NCI-H69 (cell line): ENCODE measurements at regions not wholly inside any gene's neighbourhood (a gene's known extent, or its start where the extent isn't known, plus 50 kb on each side); places are given as distances from the start of the nearest gene placed in this dataset.

Source experiments
- DNase-seq: peaks from one replicate; lab custom pipeline; 2025; lab: John Stamatoyannopoulos, UW

DNA sequence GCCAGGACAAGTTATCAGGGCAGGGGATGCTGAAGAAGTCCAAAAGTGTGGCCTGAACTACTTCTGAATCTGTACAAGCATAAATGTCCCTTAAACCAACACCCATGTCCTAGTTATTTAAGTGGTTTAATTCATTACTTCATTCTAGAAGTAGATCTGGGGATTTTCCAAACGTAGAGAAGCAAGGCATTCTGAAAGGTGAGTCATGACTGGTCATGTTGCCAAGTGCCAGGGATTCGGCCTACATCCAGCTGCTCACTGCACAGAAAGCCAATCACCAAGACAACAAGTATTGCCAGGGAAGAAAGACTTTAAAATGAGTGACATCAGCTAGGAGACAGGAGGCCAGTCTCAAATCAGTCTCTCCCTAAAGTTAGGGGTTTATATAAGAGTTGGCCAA is 396.6 kb downstream of the GABRB3 start:
- no peak for DNase-seq

DNA sequence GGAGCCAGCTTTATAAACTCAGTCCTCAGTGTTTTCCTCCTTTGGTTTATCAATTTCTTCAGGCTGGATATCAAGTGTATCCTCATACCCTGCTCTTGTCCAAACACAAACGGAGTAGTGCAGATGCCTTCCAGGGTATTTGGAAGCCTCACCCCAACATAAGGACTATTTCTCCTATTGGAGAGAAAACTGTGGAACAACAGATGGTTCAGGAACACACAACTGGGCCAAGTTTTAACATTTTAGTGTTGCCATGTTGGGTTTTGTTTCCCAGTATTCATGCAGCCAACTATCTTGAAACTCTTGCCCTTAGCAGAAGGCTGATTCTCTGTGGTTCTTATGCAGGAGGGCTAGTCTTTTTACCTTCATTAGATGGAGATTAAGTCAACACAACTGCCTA is 398.1 kb downstream of the GABRB3 start:
- no peak for DNase-seq

DNA sequence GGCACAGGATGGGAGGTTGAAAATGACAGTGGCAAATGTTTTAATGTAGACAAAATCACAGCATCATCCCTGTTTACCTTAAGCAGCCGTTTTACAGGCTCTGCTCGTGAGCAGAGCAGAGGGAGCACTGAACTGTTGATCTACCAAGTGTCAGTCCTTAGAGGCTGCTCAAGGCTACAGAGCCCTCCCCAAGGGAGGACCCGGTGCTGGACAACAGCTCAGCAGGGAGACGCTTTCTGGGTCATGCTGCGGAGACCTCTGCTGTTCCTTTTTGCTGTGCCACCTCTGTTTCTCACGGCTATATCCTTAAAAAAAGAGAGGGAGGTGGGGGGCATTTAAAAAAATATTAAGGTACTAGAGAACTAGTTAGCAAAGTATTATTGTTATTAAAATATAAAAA is 400.2 kb downstream of the GABRB3 start:
- peak; percentile 28 for DNase-seq

DNA sequence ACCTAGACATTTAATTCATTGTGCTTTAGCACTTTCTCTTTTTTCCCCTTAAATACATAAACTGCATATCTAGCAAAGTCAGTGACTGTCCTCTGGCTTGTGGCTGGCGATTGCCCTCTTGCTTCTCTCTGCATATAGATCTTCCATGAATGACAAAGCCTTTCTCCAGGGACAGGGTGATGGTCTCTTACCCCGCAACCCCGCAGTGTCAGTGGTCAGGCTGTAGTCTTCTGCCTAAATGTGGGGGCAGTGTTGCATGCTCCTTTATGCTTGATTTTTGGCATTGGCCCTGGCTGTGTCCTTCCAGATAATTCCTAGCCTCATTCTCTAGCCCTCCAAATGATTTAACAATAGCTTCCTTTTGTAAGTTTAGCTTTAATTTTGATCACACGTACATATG is 407.8 kb downstream of the GABRB3 start:
- no peak for DNase-seq

DNA sequence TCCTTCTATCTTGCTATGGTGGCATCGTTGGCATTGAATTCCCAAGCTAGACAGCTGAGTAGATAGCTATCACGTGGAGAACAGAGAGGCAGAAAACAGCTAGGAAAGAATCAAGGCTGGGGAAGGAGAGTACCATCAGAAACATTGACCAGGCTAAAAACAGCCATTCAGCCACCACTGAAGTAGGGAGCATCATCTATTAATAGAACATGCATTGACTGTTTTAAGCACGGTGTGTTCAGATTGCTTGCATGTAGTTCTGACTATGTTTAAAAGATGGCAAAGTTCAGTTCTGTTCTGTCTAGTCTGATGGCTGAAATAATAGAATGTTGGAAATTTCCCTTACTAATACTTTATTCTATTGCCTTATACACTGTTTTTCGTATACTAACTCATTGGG is 413.0 kb downstream of the GABRB3 start:
- no peak for DNase-seq

DNA sequence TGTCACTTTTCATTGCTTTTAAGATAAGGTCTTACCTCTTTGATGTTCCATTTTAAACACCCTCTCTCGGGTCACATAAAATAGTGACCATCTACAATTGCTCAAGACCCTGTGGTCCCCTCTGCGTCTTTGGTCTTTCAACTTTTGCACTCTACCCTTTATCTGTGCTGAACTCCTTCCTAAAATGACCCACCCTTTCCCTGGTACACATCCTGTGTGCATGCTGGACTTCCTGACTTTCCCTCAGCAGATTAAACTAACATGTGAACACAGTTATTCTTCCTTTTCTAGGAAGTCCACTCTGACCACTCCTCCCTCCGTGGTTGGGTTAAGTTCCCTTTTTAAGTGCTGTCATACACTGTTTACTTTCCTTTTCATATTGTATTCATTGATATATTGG is 414.2 kb downstream of the GABRB3 start:
- no peak for DNase-seq

DNA sequence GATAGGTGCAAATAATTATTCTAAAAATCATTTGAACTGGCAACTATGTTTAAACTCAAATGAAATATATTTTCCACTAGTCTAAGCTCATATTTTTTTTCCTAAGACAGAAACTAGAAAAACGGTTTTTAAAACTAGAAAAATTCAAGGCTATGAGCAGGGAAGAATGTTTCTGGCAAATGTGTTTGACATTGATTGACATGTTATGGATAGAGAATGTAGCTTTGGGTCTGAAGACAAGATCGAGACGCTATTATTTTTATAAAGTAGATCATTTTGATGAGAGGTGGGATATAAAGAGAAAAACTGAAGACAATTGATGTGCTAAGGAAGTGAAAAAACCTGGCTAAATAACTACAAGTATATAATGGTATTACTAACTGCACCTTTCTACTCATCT is 415.2 kb downstream of the GABRB3 start:
- DNase-seq, result no peak

DNA sequence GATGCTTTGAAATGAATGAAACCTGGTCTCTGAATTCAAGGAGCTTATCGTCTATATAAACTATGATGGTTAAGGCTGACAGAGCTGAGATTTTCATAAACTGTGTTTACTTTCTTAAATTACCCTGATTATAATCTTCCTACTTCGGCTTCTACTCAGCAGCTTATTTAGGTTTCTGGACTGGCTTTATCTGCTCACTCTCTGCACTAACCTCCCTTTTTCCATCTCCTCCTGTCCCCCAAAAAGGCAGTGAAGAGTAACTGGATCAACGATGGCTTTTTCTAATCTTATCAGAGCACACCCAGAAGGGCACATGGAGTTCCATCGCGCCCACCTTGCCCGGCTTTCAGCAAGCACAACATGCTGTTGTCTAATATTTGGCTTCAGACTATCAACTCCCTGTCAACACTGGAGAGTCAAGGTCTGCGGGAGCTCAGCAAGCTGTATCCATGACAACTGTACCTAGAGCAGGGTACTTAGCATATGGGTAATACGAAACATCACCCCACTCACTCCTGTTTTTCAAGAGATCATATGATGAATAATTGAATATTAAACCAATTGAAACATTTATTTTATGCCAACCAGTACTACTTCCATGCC is 417.3 kb downstream of the GABRB3 start:
- peak; percentile 88 for DNase-seq

DNA sequence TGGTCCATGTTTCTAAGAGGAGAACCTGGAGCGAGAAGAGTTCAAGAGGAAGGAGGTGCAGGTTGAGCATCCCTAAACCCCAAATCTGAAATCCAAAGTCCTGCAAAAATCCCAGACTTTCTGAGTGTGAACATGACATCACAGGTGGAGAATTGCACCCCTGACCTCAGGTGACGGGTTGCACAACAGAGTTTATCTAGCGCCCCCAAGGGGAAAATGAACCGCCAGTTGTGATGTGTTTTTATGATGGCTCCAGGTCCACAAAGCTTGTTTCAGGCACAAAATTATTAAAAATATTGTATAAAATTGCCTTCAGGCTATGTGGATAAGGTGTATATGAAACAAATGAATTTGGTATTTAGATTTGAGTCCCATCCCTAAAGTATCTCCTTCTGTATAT is 420.0 kb downstream of the GABRB3 start:
- DNase-seq, result peak; percentile 14

DNA sequence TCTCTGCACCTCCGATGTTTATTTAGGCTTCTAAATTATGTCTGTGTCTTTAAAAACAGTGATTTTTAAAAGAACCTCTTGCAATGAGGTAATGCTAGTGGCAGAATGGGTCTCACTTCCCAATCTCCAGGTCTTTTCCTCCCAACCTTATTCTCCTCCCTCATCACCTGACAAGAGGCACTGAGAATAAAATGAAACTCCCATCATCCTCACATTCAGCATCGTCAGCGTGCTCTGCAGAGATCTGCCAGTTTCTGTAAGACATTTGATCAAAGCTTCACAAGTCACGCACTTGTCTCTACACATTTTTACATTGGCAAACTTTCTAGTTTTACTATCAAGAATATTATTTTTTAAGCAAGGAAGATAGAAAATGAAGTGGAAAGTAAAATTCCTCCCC is 420.5 kb downstream of the GABRB3 start:
- no peak for DNase-seq

DNA sequence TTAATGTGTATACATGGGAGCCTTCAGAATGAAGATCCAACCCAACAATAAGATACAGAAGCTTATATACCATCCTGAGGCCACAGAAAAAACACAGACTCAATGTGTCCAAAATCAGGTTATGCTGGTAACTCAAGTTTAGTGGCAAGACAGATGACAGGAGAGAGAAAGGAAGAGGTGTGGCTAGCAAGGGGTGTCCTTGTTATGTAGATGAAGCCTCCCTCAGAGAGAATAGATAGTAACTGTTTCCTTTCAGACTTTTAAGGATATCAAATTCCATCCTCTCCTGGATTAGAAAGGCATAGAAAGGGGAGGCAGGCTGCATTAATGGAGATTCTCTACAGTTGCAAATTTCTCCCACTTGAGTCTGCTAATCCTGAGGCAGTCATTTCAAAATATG is 447.4 kb downstream of the GABRB3 start:
- DNase-seq, result no peak

DNA sequence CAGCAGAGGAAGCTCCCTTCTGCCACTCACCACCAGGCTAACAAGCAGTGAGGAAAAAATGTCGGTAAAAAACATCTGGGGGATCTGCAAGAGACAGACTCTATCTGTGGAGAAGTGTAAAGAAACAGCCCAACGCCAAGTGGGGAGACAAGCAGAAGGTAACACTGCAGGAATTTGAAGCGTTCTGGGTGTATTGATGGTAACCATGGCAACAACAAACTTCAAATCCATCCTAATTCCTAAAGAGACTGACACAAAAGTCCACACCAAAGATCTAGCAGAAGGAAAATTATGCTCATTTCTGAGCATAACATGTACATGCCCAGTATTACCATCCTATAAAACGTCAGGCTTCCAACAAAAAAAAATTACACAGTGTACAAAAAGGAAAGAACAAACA is 449.3 kb downstream of the GABRB3 start:
- no peak for DNase-seq

DNA sequence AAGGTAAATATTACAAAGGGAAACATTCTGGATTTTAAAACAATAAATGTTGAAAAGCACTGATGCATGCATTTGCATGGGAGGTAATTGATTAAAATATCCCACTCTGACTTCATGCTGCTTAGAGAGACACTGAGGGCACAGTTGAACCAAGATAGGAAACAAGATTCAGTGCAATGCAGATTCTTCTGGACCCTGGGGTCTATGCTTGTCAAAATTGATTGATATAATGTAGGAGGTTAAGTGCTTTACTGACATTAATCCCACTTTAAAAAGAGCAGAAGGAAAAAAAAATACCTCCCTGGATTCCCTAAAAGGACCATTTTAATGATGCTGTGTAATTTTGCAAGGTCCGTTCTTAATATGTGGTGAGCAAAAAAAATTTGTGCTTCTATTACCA is 454.2 kb downstream of the GABRB3 start:
- no peak for DNase-seq

DNA sequence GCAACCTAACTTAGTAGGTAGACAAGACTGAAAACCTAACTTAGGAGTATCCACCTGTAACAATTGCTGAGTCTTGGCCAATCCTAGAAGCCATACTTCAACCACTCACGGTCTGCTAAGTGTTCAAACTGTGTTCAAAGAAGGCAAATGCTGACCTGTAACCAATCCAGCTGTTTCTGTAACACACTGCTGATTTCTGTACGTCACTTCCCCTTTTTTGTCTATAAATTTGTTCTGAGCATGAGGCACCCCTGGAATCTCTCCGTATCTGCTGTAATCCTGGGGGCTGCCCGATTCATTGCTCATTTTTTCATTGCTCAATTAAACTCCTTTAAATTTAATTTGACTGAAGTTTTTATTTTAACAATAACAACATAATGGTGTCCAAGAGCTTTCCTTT is 451.4 kb upstream of the ATP10A start:
- DNase-seq, result no peak

DNA sequence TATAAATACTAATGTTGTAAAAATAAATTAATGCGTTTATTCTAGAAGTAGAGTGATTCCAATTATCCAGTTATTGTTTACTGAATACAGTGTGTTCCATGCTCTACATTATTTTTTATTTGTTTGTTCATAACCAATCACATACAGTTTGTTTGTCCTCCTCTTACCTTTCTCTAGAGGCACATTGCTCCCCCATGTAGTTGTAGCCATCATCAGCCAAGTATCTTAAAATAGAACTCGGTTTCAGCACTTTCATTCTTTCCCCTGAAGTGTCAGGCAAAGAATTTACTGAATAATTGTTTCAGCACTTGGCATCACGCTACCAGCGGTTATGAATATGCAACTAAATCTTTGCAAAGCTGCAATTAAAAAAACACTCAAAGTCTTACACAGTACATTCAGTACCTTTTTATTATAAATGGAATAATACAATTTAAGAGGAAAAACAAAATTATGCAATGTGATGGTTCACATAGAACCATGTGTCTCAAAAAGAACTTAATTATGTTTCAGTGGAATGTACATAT is 448.6 kb upstream of the ATP10A start:
- no peak for DNase-seq

DNA sequence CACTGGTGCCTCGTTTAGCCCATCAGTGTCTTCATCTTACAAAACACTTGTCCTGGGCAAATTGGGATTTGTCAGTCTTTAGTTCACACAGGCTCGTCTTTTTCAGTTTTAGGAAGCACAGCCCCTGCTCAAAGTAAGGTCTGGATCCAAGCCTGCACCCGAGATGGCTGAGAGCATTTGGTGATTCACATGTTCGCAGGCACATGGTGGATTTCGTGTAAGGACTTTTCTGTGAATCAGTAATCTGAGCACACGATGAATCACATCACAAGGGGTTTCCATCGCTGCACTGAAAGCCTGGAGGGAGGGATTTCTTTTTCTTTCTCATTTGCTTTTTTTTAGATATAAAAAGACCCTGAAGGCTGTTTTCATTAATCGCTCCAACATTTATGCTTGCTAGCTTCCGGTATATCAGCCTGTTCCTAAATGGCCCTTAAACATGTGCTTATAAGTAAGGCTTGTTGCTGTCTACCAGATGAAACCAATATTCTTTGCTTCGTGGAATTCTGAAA is 435.6 kb upstream of the ATP10A start:
- DNase-seq, result no peak

DNA sequence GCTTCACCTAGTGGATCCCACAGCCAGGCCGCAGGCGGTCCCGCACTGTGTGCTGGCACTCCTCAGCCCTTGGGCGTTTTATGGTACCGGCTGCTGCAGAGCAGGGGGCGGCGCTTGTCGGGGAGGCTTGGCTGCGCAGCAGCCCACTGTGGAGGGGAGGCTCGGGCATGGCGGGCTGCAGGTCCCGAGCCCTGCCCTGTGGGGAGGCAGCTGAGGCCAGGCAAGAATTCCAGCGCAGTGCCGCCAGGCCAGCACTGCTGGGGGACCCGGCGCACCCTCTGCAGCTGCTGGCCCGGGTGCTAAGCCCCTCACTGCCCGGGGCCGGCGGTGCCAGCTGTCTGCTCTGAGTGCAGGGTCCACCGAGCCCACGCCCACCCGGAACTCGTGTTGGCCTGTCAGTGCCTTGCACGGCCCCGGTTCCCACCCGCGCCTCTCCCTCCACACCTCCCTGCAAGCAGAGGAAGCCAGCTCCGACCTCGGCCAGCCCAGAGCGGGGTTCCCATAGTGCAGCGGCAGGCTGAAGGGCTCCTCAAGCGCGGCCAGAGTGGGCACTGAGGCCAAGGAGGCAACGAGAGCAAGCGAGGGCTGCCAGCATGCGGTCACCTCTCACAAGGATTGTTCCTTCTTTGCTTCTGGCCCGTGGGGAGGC is 435.0 kb upstream of the ATP10A start:
- DNase-seq, result no peak

DNA sequence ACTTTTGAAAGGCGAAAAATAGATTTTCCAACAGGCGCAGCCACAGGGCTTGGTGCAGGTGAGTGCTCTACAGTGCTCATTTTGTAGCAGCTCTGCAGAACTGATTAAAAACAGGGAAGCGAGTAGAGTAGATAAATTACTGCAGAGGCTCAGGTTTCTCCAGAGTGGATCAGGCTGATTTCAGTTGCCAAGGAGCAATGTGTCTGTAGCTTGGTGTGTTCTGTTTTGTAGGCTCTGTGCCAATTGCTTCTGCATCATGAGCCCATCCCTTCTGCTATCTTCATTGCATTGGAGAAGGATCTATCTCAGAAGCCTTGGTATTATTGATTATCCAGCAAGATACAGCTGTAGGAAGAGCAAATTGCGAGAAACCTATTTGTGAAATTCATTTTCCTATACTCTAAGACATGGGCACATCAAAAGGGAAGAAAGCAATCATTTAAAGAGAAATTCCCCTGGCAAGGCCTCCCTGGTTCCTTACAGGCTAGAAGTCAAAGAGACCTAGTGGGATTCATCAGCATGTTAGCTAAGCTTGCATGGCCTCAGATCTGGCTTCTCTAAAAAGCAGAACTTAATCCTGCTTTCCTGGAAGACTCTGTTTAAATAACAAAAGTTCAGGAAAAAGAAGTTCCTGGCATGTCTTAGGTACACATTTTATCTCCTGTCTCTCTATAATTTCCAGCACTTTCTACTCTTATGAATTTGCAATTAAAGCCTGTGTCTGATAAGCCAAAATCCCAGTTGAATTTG is 432.4 kb upstream of the ATP10A start:
- peak; percentile 88 for DNase-seq

DNA sequence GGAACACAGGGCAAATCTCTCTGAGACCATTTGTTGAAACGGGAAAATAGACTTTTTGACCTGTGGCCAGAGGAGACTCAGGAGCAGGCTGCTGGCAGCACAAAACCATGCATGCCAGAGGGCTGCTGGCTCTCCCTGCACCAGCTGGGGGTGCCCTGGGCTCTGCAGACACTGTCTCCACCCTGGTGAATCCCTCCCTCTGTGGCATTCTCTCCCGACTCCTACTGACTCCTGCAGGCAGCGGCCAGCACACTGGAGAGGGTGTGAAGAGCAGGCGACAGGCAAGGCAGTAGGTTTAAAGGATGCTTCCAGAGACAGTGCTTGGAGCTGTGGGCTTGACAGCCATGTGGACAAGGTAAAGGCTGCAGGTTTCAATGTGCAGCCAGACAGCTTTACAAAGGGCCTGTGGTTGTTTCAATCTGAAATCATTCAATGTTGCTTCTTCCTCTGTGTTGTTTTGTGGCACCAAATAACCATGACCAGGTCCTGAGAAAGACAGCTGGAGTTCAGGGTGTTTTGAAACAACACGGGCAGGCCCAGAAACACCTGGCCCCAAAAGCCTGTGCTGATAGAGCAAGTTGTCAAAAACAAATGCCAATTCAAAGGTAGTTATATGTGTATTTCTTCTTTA is 431.0 kb upstream of the ATP10A start:
- DNase-seq, result peak; percentile 89

DNA sequence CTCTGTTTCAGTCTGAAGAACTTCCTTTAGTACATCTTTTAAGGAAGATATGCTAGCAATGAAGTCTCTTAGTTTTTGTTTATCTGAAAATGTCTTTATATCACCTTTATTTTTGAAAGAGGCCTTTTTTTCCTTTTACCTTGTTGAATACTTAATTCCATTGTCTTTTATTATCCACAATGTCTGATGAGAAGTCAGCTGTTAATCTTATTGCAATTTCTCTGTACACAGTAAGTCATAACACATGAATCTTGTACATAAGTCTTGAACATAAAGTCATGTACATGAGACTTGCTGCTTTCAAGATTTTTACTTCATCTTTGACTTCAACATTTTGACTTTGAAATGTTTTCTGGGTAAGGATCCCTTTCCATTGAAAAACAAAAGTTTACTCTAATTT is 424.3 kb upstream of the ATP10A start:
- peak; percentile 5 for DNase-seq

DNA sequence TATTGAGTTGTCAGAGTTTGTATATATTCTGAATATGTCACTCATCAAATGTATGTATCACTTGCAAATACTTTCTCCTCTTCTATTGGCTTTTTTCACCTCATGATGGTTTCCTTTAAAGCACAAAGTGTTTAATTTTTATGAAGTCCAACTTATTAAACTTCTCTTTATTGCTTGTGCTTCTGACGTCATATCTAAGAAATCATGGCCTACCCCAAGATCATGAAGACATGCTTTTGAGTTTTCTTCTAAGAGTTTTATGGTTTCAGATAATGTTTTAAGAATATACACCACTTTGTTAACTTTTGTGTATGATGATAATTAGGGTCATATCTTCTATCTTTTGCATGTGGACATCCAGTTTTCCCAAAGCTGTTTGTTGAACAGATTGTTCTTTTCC is 417.2 kb upstream of the ATP10A start:
- DNase-seq, result no peak

DNA sequence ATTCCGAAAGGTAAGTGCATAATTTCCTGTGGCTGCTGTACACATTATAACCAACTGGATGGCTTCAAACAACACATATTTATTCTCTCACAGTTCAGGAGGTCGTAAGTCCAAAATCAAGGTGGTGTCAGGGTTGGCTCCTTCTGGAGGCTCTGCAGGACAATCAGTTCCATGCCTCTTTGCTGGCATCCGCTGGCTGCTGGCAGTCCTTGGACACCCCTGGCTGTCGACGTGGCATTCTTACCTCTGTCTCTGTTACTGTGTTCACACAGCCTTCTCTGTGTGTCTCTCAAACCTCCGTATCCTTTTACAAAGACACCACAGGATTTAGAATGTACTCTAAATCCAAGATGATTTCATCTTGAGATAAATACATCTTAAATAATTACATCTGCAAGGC is 398.8 kb upstream of the ATP10A start:
- no peak for DNase-seq

DNA sequence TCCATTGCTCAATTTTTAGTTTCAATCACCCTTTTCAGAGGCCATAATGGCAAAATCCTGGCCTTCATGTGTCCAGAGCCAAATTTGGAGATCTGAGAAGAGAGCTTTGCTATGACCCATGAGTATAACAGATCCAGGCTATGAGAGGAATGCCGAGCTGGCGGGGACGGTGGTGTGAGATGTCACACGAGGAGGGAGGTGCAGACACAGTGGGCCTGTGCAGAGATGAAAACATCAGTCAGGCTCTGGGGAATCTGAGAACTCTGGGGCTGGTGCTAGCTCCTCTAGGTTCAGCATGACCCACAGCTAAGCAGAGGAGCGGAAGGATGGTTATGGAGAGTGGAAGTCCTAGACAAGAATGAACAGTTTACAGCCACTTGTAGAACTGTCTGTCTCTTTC is 398.3 kb upstream of the ATP10A start:
- no peak for DNase-seq
